H9 (cell line): ENCODE measurements at regions not wholly inside any gene's neighbourhood (a gene's known extent, or its start where the extent isn't known, plus 50 kb on each side); places are given as distances from the start of the nearest gene placed in this dataset.

ENCODE experiments used
- DNase-seq: peaks from one replicate; pipeline ENCODE4 v3.0.0-alpha.2; 2017
- H2AFZ ChIP-seq: one replicate; pipeline ENCODE4 v1.6.1; 2013; ENCODE audit warnings: mild to moderate bottlenecking, low read length, control low read depth, moderate library complexity
- H2AK5ac ChIP-seq: 2 replicates; pipeline ENCODE4 v1.6.1; 2013; ENCODE audit warnings: low read length, control low read depth, mixed read lengths; ENCODE audit not compliant: insufficient read length
- H2BK120ac ChIP-seq: one replicate; pipeline ENCODE4 v1.6.1; 2013; ENCODE audit warnings: low read depth, mild to moderate bottlenecking, low read length, control low read depth, inconsistent platforms; ENCODE audit not compliant: poor library complexity, severe bottlenecking
- H2BK12ac ChIP-seq: 2 replicates; pipeline ENCODE4 v1.6.1; 2013; ENCODE audit warnings: low read length, control low read depth, mixed read lengths, low read depth; ENCODE audit not compliant: insufficient read length
- H2BK15ac ChIP-seq: 2 replicates; pipeline ENCODE4 v1.6.1; 2013; ENCODE audit warnings: low read depth, low read length, control low read depth
- H2BK20ac ChIP-seq: one replicate; pipeline ENCODE4 v1.6.1; 2013; ENCODE audit warnings: low read depth, mild to moderate bottlenecking, low read length, control low read depth, inconsistent platforms; ENCODE audit not compliant: poor library complexity, severe bottlenecking
- H2BK5ac ChIP-seq: 2 replicates; pipeline ENCODE4 v1.6.1; 2013; ENCODE audit warnings: low read length, control low read depth, mixed read lengths; ENCODE audit not compliant: insufficient read length
- H3K14ac ChIP-seq: 2 replicates; pipeline ENCODE4 v1.6.1; 2013; ENCODE audit warnings: low read length, control low read depth; ENCODE audit not compliant: insufficient read depth
- H3K18ac ChIP-seq: 2 replicates; pipeline ENCODE4 v1.6.1; 2013; ENCODE audit warnings: low read depth, mild to moderate bottlenecking, mixed read lengths, low read length, control low read depth; ENCODE audit not compliant: insufficient read length
- H3K23ac ChIP-seq: 2 replicates; pipeline ENCODE4 v1.6.1; 2013; ENCODE audit warnings: low read length, control low read depth, mixed read lengths, low read depth; ENCODE audit not compliant: insufficient read length
- H3K23me2 ChIP-seq: 2 replicates; pipeline ENCODE4 v1.6.1; 2013; ENCODE audit warnings: low read depth, mild to moderate bottlenecking, mixed read lengths, low read length, control low read depth; ENCODE audit not compliant: insufficient read length, poor library complexity, severe bottlenecking
- H3K27ac ChIP-seq: 2 replicates; pipeline ENCODE4 v1.5.1; 2013; ENCODE audit warnings: low read length, control low read depth, mixed read lengths, low read depth; ENCODE audit not compliant: insufficient read length
- H3K27me3 ChIP-seq: 2 replicates; pipeline ENCODE4 v1.6.1; 2013; ENCODE audit warnings: low read length, control low read depth, inconsistent platforms; ENCODE audit not compliant: insufficient read depth
- H3K4ac ChIP-seq: 2 replicates; pipeline ENCODE4 v1.6.1; 2013; ENCODE audit warnings: low read depth, mild to moderate bottlenecking, control low read depth, inconsistent platforms, low read length, moderate library complexity
- H3K4me1 ChIP-seq: 2 replicates; pipeline ENCODE4 v1.6.1; 2013; ENCODE audit warnings: low read length, control low read depth, inconsistent platforms; ENCODE audit not compliant: insufficient read depth
- H3K4me2 ChIP-seq: 2 replicates; pipeline ENCODE4 v1.6.1; 2013; ENCODE audit warnings: low read length, control low read depth, mixed read lengths; ENCODE audit not compliant: insufficient read length, insufficient read depth
- H3K56ac ChIP-seq: 2 replicates; pipeline ENCODE4 v1.6.1; 2013; ENCODE audit warnings: low read depth, mild to moderate bottlenecking, mixed read lengths, low read length, control low read depth; ENCODE audit not compliant: insufficient read length
- H3K79me1 ChIP-seq: 2 replicates; pipeline ENCODE4 v1.6.1; 2013; ENCODE audit warnings: low read depth, mild to moderate bottlenecking, moderate library complexity, low read length, control low read depth, inconsistent platforms; ENCODE audit not compliant: insufficient read depth, poor library complexity, severe bottlenecking
- H3K79me2 ChIP-seq: 2 replicates; pipeline ENCODE4 v1.6.1; 2013; ENCODE audit warnings: low read length, control low read depth, inconsistent platforms; ENCODE audit not compliant: insufficient read depth
- H3K9ac ChIP-seq: 2 replicates; pipeline ENCODE4 v1.6.1; 2013; ENCODE audit warnings: low read length, control low read depth, mixed read lengths; ENCODE audit not compliant: insufficient read length; ENCODE audit errors: extremely low read depth
- H3K9me3 ChIP-seq: one replicate; pipeline ENCODE4 v1.6.1; 2013; ENCODE audit warnings: low read depth, low read length, inconsistent platforms; ENCODE audit not compliant: control insufficient read depth
- H3T11ph ChIP-seq: one replicate; pipeline ENCODE4 v1.6.1; 2013; ENCODE audit warnings: mild to moderate bottlenecking, low read length, control low read depth, inconsistent platforms
- H4K20me1 ChIP-seq: one replicate; pipeline ENCODE4 v1.6.1; 2013; ENCODE audit not compliant: control insufficient read depth, insufficient read length, insufficient read depth
- H4K5ac ChIP-seq: 2 replicates; pipeline ENCODE4 v1.6.1; 2013; ENCODE audit warnings: low read depth, mild to moderate bottlenecking, mixed read lengths, low read length, control low read depth; ENCODE audit not compliant: insufficient read length
- H4K8ac ChIP-seq: replicated peaks from 2 replicates; pipeline ENCODE4 v1.6.1; 2013; ENCODE audit warnings: low read length, control low read depth, mixed read lengths, low read depth; ENCODE audit not compliant: insufficient read length
- H4K91ac ChIP-seq: 2 replicates; pipeline ENCODE4 v1.6.1; 2013; ENCODE audit warnings: low read depth, mild to moderate bottlenecking, moderate library complexity, mixed read lengths, low read length, control low read depth; ENCODE audit not compliant: insufficient read length
- H3K27ac Mint-ChIP-seq, 3 experiments: 2 replicates in 2 of 3; 3 replicates in 1 of 3; pipeline ENCODE4 v1.8.0; 2020 to 2021; ENCODE audit warnings: mixed read lengths in 3 of 3, mild to moderate bottlenecking in 1 of 3, moderate library complexity in 1 of 3
- H3K27me3 Mint-ChIP-seq: 2 replicates; pipeline ENCODE4 v1.8.0; 2021; ENCODE audit warnings: low read depth, mild to moderate bottlenecking, moderate library complexity, mixed read lengths
- H3K36me3 Mint-ChIP-seq, 3 experiments: 2 replicates in 2 of 3; 3 replicates in 1 of 3; pipeline ENCODE4 v1.8.0; 2020 to 2021; ENCODE audit warnings: low read depth in 3 of 3, mixed read lengths in 3 of 3; ENCODE audit not compliant: insufficient read depth in 1 of 3
- H3K4me1 Mint-ChIP-seq, 2 experiments: 2 replicates each; pipeline ENCODE4 v1.8.0; 2020; ENCODE audit warnings: mixed read lengths in 2 of 2
- H3K4me3 Mint-ChIP-seq, 2 experiments: 2 replicates in 1 of 2; 3 replicates in 1 of 2; pipeline ENCODE4 v1.8.0; 2020 to 2021; ENCODE audit warnings: mild to moderate bottlenecking in 2 of 2, mixed read lengths in 2 of 2, moderate library complexity in 1 of 2
- H3K9me3 Mint-ChIP-seq, 2 experiments: 2 replicates in 1 of 2; 3 replicates in 1 of 2; pipeline ENCODE4 v1.8.0; 2020; ENCODE audit warnings: mild to moderate bottlenecking in 2 of 2, mixed read lengths in 2 of 2, moderate library complexity in 1 of 2
- CTCF ChIP-seq: fragments of 200-600 bp; sonication (generic); conservative IDR thresholded peaks from 3 replicates; pipeline ENCODE4 v1.8.0; 2021; ENCODE audit warnings: antibody characterized with exemption, mild to moderate bottlenecking
- WGBS: extraction: QIAGEN DNeasy Blood & Tissue Kit; methylation state at CpG from one replicate; pipeline ENCODE4 v1.1.7; 2013; ENCODE audit warnings: missing lambda C conversion rate, low lambda C conversion rate, mixed read lengths; ENCODE audit not compliant: insufficient read length; ENCODE audit errors: extremely low coverage; 5-methylcytosine and 5-hydroxymethylcytosine counted together

- no peaks in the 10 kb centered on the region for H3K23me2 ChIP-seq
- H3K18ac ChIP-seq = no peak overlapping the region
- no peak overlapping the region for H3K23ac ChIP-seq
- no peak for TF ChIP-seq CTCF
- no peaks in the 10 kb centered on the region; a peak in 1 of 5 replicates for H3K9me3 Mint-ChIP-seq
- no peak overlapping the region for H3K9ac ChIP-seq
- H2AFZ ChIP-seq = no peak overlapping the region
- no peak overlapping the region for H3K56ac ChIP-seq
- H3K9me3 ChIP-seq = no peaks in the 10 kb centered on the region
- H3K27me3 Mint-ChIP-seq = no peaks in the 10 kb centered on the region
- no peak overlapping the region for H2BK12ac ChIP-seq
- no peak overlapping the region for H3T11ph ChIP-seq
- no peaks in the 10 kb centered on the region for H3K79me2 ChIP-seq
- no peak overlapping the region for H3K14ac ChIP-seq
- no peak overlapping the region for H2BK5ac ChIP-seq
- H3K4me2 ChIP-seq = no peak overlapping the region
- no peak overlapping the region for H3K27ac ChIP-seq
- H3K4ac ChIP-seq = no peak overlapping the region
- no peak overlapping the region for H4K5ac ChIP-seq
- no peak for DNase-seq
- no peak overlapping the region for H2BK15ac ChIP-seq
- H3K4me1 Mint-ChIP-seq = peaks cover 22 to 27% of the 10 kb centered on the region in 2 experiments
- WGBS = no CpG with 5 or more reads among the region's 1 CpG
- H2BK120ac ChIP-seq = no peak overlapping the region
- no peak overlapping the region for H4K91ac ChIP-seq
- no peak overlapping the region for H3K27ac Mint-ChIP-seq
- no peak overlapping the region for H3K4me3 Mint-ChIP-seq
- H3K36me3 Mint-ChIP-seq = no peaks in the 10 kb centered on the region; a peak in 1 of 7 replicates
- H3K4me1 ChIP-seq = no peaks in the 10 kb centered on the region
- no peak overlapping the region for H2AK5ac ChIP-seq
- H4K8ac ChIP-seq = no peak overlapping the region
- H3K79me1 ChIP-seq = no peaks in the 10 kb centered on the region
- H4K20me1 ChIP-seq = no peaks in the 10 kb centered on the region
- no peaks in the 10 kb centered on the region for H3K27me3 ChIP-seq
- no peak overlapping the region for H2BK20ac ChIP-seq
These were observed 101.2 kb upstream of the ELL2 start for GRCh38 chr5:96062836-96063235.
